Panc1 (cell line): ENCODE measurements at regions not wholly inside any gene's neighbourhood (a gene's known extent, or its start where the extent isn't known, plus 50 kb on each side); places are given as distances from the start of the nearest gene placed in this dataset.
A peak's percentile ranks its signal among the peaks of the same experiment; 100 is the strongest.

Experiments
- ATAC-seq: fragments of 200-7000 bp; cut with Tn5 transposase; 2 replicates; pipeline ENCODE4 v1.9.1; 2020; ENCODE audit warnings: mild to moderate bottlenecking, moderate library complexity
- BruUV-seq: library from RNA; stranded (reverse); fragments of 400-500 nt; replicated peaks from 2 replicates; lab custom pipeline; 2021; lab: Mats Ljungman, UMichigan
- CTCF ChIA-PET: fragments of 300-600 bp; sonication (Branson Sonifier 250); formaldehyde crosslinking; loops from one replicate; lab custom pipeline; 2022; ENCODE audit warnings: antibody characterized with exemption; lab: Charles Lee
- POLR2A ChIA-PET: fragments of 300-600 bp; sonication (Branson Sonifier 250); formaldehyde crosslinking; loops from one replicate; lab custom pipeline; 2022; ENCODE audit warnings: antibody characterized with exemption; lab: Charles Lee
- DNase-seq: peaks from one replicate; pipeline ENCODE4 v3.0.0-alpha.2; 2010; ENCODE audit warnings: low read depth, low spot score
- H3K27ac ChIP-seq: 2 replicates; pipeline ENCODE4 v1.5.1; 2011; ENCODE audit warnings: mild to moderate bottlenecking, low read length, inconsistent platforms
- H3K27me3 ChIP-seq: fragments of 200-500 bp; sonication (Bioruptor generic); 2 replicates; pipeline ENCODE4 v1.6.0; 2014; ENCODE audit warnings: low read length, inconsistent platforms; ENCODE audit not compliant: control insufficient read depth, insufficient read depth
- H3K36me3 ChIP-seq: fragments of 200-500 bp; sonication (Bioruptor generic); 2 replicates; pipeline ENCODE4 v1.5.1; 2014; ENCODE audit warnings: inconsistent platforms, mild to moderate bottlenecking, low read length, moderate library complexity; ENCODE audit not compliant: control insufficient read depth, insufficient read depth
- H3K4me1 ChIP-seq: 2 replicates; pipeline ENCODE4 v1.5.1; 2011; ENCODE audit warnings: inconsistent platforms, mild to moderate bottlenecking, low read length, moderate library complexity; ENCODE audit not compliant: control insufficient read depth, insufficient read depth
- H3K4me3 ChIP-seq, 2 experiments: 2 replicates each; pipeline ENCODE4 v1.5.1; 2011 to 2012; ENCODE audit warnings: low read depth in 2 of 2, low read length in 2 of 2, mild to moderate bottlenecking in 2 of 2, inconsistent platforms in 1 of 2, moderate library complexity in 1 of 2
- H3K9me3 ChIP-seq: fragments of 200-500 bp; sonication (Bioruptor generic); 2 replicates; pipeline ENCODE4 v1.5.1; 2014; ENCODE audit warnings: low read depth, mild to moderate bottlenecking, inconsistent platforms, low read length, moderate library complexity; ENCODE audit not compliant: control insufficient read depth, insufficient read depth
- POLR2AphosphoS5 ChIP-seq: IDR thresholded peaks from 2 replicates; pipeline ENCODE4 v1.6.1; 2012; ENCODE audit warnings: mild to moderate bottlenecking, low read depth, low read length, moderate library complexity
- SIN3A ChIP-seq: IDR thresholded peaks from 2 replicates; pipeline ENCODE4 v1.6.1; 2012; ENCODE audit warnings: low read depth, mild to moderate bottlenecking, low read length, moderate library complexity, borderline replicate concordance; ENCODE audit not compliant: insufficient read depth
- TCF7L2 ChIP-seq: IDR thresholded peaks from 2 replicates; pipeline ENCODE4 v1.6.1; 2011; ENCODE audit warnings: mild to moderate bottlenecking, low read depth, low read length, inconsistent platforms
- in situ Hi-C: cut with HindIII; loops from 2 replicates; pipeline ENCODE4 v1.10.0; 2016; ENCODE audit warnings: low sequenced_read_pairs, low pct_unique_long_range_greater_than_20kb
- intact Hi-C: fragments of 100-400 bp; cut with micrococcal nuclease; formaldehyde crosslinking; loops from one replicate; pipeline ENCODE4 v1.10.0; 2022; ENCODE audit not compliant: unreplicated experiment
- TF ChIP-seq, protein P1 (sequence below), 2 experiments: IDR thresholded peaks; 2 replicates each; pipeline ENCODE4 v1.6.1; 2011 to 2012; ENCODE audit warnings: low read depth in 2 of 2, control low read depth in 1 of 2, low read length in 1 of 2, mild to moderate bottlenecking in 1 of 2, moderate library complexity in 1 of 2; ENCODE audit not compliant: insufficient read depth in 1 of 2
- TF ChIP-seq, protein P2 (sequence below): fragments of 450-650 bp; IDR thresholded peaks from 2 replicates; pipeline ENCODE4 v1.5.1; 2017; ENCODE audit warnings: mild to moderate bottlenecking

DNA sequence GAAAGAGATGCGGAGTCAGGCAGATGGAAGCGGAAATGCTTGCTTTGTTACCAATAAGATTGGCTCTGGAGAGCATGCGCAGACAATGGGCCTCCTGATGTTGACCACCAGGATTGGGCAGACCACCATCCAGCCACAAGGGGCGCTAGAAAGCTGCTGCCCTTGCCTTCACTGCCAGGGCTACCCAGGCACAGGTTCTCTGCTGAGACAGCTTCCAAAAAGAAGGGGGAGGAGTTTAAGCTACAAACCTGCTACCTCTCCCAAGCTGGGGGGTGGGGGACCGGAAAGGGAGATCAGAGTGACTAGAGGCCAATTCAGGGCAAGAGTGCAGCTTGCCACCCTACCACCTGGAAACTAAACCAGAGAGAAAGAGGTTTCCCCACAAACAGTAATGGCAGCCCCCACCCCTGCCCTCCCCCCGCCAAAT, 369.7 kb downstream of the RRAGC start:
- Histone ChIP-seq H3K4me3 (no peak overlapping the region), H3K27ac (no peak overlapping the region), H3K4me1 (no peaks in the 10 kb centered on the region), H3K36me3 (no peaks in the 10 kb centered on the region), H3K27me3 (peaks cover 9% of the 10 kb centered on the region; the same call in 1 of the 2 replicates), H3K9me3 (no peaks in the 10 kb centered on the region)
- ATAC-seq (peak; percentile 75; the same call in 1 of the 2 replicates), DNase-seq (no peak)
- intact Hi-C loops (no loop called here), in situ Hi-C loops (no loop called here)
- POLR2A ChIA-PET: no interaction called here
- CTCF ChIA-PET: no interaction called here
- TF ChIP-seq, protein P1, sequence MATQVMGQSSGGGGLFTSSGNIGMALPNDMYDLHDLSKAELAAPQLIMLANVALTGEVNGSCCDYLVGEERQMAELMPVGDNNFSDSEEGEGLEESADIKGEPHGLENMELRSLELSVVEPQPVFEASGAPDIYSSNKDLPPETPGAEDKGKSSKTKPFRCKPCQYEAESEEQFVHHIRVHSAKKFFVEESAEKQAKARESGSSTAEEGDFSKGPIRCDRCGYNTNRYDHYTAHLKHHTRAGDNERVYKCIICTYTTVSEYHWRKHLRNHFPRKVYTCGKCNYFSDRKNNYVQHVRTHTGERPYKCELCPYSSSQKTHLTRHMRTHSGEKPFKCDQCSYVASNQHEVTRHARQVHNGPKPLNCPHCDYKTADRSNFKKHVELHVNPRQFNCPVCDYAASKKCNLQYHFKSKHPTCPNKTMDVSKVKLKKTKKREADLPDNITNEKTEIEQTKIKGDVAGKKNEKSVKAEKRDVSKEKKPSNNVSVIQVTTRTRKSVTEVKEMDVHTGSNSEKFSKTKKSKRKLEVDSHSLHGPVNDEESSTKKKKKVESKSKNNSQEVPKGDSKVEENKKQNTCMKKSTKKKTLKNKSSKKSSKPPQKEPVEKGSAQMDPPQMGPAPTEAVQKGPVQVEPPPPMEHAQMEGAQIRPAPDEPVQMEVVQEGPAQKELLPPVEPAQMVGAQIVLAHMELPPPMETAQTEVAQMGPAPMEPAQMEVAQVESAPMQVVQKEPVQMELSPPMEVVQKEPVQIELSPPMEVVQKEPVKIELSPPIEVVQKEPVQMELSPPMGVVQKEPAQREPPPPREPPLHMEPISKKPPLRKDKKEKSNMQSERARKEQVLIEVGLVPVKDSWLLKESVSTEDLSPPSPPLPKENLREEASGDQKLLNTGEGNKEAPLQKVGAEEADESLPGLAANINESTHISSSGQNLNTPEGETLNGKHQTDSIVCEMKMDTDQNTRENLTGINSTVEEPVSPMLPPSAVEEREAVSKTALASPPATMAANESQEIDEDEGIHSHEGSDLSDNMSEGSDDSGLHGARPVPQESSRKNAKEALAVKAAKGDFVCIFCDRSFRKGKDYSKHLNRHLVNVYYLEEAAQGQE (IDR thresholded peaks at IDR 0.05; ENCODE audit: insufficient read depth in 1 of 2, low read depth in 2 of 2, low read length in 1 of 2): no peak
- TF ChIP-seq POLR2AphosphoS5: no peak
- TF ChIP-seq, protein P2, sequence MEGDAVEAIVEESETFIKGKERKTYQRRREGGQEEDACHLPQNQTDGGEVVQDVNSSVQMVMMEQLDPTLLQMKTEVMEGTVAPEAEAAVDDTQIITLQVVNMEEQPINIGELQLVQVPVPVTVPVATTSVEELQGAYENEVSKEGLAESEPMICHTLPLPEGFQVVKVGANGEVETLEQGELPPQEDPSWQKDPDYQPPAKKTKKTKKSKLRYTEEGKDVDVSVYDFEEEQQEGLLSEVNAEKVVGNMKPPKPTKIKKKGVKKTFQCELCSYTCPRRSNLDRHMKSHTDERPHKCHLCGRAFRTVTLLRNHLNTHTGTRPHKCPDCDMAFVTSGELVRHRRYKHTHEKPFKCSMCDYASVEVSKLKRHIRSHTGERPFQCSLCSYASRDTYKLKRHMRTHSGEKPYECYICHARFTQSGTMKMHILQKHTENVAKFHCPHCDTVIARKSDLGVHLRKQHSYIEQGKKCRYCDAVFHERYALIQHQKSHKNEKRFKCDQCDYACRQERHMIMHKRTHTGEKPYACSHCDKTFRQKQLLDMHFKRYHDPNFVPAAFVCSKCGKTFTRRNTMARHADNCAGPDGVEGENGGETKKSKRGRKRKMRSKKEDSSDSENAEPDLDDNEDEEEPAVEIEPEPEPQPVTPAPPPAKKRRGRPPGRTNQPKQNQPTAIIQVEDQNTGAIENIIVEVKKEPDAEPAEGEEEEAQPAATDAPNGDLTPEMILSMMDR: peak; percentile 85
- TF ChIP-seq TCF7L2: no peak
- TF ChIP-seq SIN3A: no peak
- BruUV-seq: no TSS peak

DNA sequence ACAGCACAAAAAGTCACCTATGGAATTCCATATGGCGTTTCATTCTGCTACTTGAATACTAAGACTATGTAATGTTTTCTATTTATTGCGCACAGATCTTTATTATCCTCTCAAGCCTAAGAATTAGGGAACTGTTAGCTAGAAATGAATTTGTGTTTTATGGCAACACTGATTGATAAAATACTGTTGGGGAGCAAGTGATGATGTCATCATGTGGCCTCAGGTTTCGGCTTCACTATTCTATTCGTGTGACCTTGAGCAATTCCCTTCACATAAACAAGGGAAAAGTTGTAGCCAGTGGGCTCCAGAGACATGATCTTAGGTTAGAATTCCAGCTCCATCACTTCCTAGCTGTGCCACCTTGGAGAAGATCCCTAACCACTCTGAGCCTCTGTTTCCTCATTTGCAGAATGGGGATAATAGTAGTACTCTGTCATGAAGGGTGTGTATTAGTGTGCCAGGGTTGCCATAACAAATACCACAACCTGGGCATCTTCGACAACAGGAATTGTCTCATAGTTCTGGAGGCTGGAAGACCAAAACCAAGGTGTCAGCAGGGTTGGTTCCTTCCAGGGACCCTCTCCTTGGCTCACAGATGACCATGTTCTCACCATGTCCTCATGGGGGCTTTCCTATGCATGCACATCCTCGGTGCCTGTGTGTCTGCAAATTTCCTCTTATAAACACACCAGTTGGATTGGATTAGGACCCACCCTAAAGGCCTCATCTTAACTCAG, 371.2 kb downstream of the RRAGC start:
- no peaks in the 10 kb centered on the region for H3K36me3 ChIP-seq
- no TSS peak for BruUV-seq
- intact Hi-C loops (no loop called here), in situ Hi-C loops (no loop called here)
- no peak overlapping the region for H3K4me3 ChIP-seq
- peaks cover 9% of the 10 kb centered on the region; the same call in 1 of the 2 replicates for H3K27me3 ChIP-seq
- no peaks in the 10 kb centered on the region for H3K9me3 ChIP-seq
- TF ChIP-seq SIN3A: no peak
- TF ChIP-seq POLR2AphosphoS5: no peak
- TF ChIP-seq, protein P2: no peak
- TF ChIP-seq, protein P1 (IDR thresholded peaks at IDR 0.05; ENCODE audit: insufficient read depth in 1 of 2, low read depth in 2 of 2, low read length in 1 of 2): no peak
- no peak overlapping the region for H3K27ac ChIP-seq
- DNase-seq (no peak), ATAC-seq (no peak)
- no peaks in the 10 kb centered on the region for H3K4me1 ChIP-seq
- ChIA-PET CTCF (no interaction called here), POLR2A (no interaction called here)
